Loucy (cell line): ENCODE measurements at regions not wholly inside any gene's neighbourhood (a gene's known extent, or its start where the extent isn't known, plus 50 kb on each side); places are given as distances from the start of the nearest gene placed in this dataset.

Experiments used
- EZH2phosphoT487 ChIP-seq: fragments of 200-600 bp; IDR thresholded peaks from 2 replicates; pipeline ENCODE4 v1.6.1; 2018; ENCODE audit warnings: antibody characterized with exemption, mild to moderate bottlenecking, moderate library complexity, borderline replicate concordance
- TF ChIP-seq, protein P1 (sequence below): fragments of 200-600 bp; sonication (generic); conservative IDR thresholded peaks from 2 replicates; pipeline ENCODE4 v1.5.1; 2014; ENCODE audit warnings: mild to moderate bottlenecking, antibody characterized with exemption, low read length

DNA sequence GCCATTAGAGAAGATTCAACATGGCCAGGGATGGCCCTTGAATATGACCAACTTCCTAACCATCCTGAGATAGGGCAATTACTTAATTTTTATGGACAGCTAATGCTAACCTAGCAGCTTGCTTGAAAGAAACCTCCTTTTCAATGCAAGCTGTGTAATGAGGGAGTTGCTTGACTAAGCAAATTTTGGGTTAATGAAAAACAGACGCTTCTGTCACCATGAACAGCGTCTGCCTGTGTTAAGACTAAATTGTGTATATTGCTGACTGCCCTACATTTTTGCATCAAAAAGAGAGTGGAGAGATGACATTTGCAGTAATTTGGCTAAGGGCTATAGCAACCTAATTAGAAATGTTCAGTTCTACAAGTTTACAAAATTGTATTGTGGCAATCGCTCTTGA, 319.2 kb upstream of the LRATD1 start:
- TF ChIP-seq, protein P1, sequence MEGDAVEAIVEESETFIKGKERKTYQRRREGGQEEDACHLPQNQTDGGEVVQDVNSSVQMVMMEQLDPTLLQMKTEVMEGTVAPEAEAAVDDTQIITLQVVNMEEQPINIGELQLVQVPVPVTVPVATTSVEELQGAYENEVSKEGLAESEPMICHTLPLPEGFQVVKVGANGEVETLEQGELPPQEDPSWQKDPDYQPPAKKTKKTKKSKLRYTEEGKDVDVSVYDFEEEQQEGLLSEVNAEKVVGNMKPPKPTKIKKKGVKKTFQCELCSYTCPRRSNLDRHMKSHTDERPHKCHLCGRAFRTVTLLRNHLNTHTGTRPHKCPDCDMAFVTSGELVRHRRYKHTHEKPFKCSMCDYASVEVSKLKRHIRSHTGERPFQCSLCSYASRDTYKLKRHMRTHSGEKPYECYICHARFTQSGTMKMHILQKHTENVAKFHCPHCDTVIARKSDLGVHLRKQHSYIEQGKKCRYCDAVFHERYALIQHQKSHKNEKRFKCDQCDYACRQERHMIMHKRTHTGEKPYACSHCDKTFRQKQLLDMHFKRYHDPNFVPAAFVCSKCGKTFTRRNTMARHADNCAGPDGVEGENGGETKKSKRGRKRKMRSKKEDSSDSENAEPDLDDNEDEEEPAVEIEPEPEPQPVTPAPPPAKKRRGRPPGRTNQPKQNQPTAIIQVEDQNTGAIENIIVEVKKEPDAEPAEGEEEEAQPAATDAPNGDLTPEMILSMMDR, result no peak
- no peak for TF ChIP-seq EZH2phosphoT487
